H1 (cell line): ENCODE measurements at regions not wholly inside any gene's neighbourhood (a gene's known extent, or its start where the extent isn't known, plus 50 kb on each side); places are given as distances from the start of the nearest gene placed in this dataset.

Experiments
- CTCF ChIA-PET: fragments of 300-600 bp; sonication (Branson Sonifier 250); formaldehyde crosslinking; loops from one replicate; lab custom pipeline; 2021; ENCODE audit not compliant: partially characterized antibody; lab: Charles Lee
- POLR2A ChIA-PET: fragments of 300-600 bp; sonication (Branson Sonifier 250); formaldehyde crosslinking; loops from one replicate; lab custom pipeline; 2021; ENCODE audit warnings: inconsistent platforms; ENCODE audit not compliant: partially characterized antibody; lab: Charles Lee
- DNase-seq, 2 experiments: peaks; one replicate each; pipeline versions ENCODE4 v3.0.0 to v3.0.0-alpha.2; 2010 to 2022; ENCODE audit warnings: low spot score in 2 of 2, low read depth in 1 of 2, mixed read lengths in 1 of 2
- FAIRE-seq: peaks from 2 replicates; lab custom pipeline; 2011; peaks lifted over from hg19 to GRCh38; lab: Jason Lieb, UNC
- H2AFZ ChIP-seq: 2 replicates; pipeline ENCODE4 v1.8.1; 2012; ENCODE audit warnings: low read length, inconsistent platforms
- H2AK5ac ChIP-seq: 2 replicates; pipeline ENCODE4 v1.6.1; 2013; ENCODE audit warnings: low read depth, low read length
- H2BK120ac ChIP-seq: replicated peaks from 2 replicates; pipeline ENCODE3; 2013; ENCODE audit warnings: low read depth, low read length, inconsistent platforms
- H2BK12ac ChIP-seq: 2 replicates; pipeline ENCODE4 v1.6.1; 2013; ENCODE audit warnings: low read depth, low read length
- H2BK15ac ChIP-seq: 2 replicates; pipeline ENCODE4 v1.6.1; 2013; ENCODE audit warnings: low read length
- H2BK20ac ChIP-seq: 2 replicates; pipeline ENCODE4 v1.6.1; 2013; ENCODE audit warnings: low read length
- H2BK5ac ChIP-seq: 2 replicates; pipeline ENCODE4 v1.6.1; 2013; ENCODE audit warnings: low read depth, low read length
- H3K14ac ChIP-seq: 2 replicates; pipeline ENCODE4 v1.6.1; 2013; ENCODE audit warnings: inconsistent platforms; ENCODE audit not compliant: insufficient read length
- H3K18ac ChIP-seq: 2 replicates; pipeline ENCODE4 v1.6.1; 2013; ENCODE audit warnings: low read length; ENCODE audit errors: extremely low read depth
- H3K23ac ChIP-seq: 2 replicates; pipeline ENCODE4 v1.6.1; 2013; ENCODE audit warnings: inconsistent platforms; ENCODE audit not compliant: insufficient read length
- H3K23me2 ChIP-seq: 2 replicates; pipeline ENCODE4 v1.6.1; 2013; ENCODE audit warnings: low read depth, low read length
- H3K27ac ChIP-seq: 2 replicates; pipeline ENCODE4 v1.6.1; 2011; ENCODE audit warnings: low read depth, low read length, inconsistent platforms
- H3K27me3 ChIP-seq, 4 experiments: replicated peaks in 1 of 4; 1 replicate in 1 of 4; 2 replicates in 3 of 4; pipeline versions ENCODE4 v1.6.1 to v1.8.1; 2011 to 2013; ENCODE audit warnings: low read length in 3 of 4, mild to moderate bottlenecking in 3 of 4, inconsistent platforms in 2 of 4, mixed read lengths in 2 of 4, moderate library complexity in 1 of 4; ENCODE audit not compliant: control insufficient read depth in 3 of 4, insufficient read depth in 3 of 4; ENCODE audit errors: extremely low read depth in 1 of 4
- H3K36me3 ChIP-seq, 4 experiments: 2 replicates each; pipeline versions ENCODE4 v1.6.1 to v1.8.1; 2011 to 2013; ENCODE audit warnings: mild to moderate bottlenecking in 4 of 4, low read length in 3 of 4, moderate library complexity in 2 of 4, control low read depth in 1 of 4, inconsistent platforms in 1 of 4; ENCODE audit not compliant: insufficient read depth in 4 of 4, control insufficient read depth in 2 of 4
- H3K4ac ChIP-seq: replicated peaks from 2 replicates; pipeline ENCODE3; 2013; ENCODE audit warnings: low read length, low read depth, mixed read lengths, inconsistent platforms; ENCODE audit not compliant: insufficient read length
- H3K4me1 ChIP-seq, 4 experiments: replicated peaks in 1 of 4; 1 replicate in 1 of 4; 2 replicates in 3 of 4; pipeline versions ENCODE4 v1.6.1 to v1.8.1; 2011 to 2013; ENCODE audit warnings: low read length in 3 of 4, inconsistent platforms in 2 of 4, mixed read lengths in 1 of 4; ENCODE audit not compliant: insufficient read depth in 4 of 4, control insufficient read depth in 3 of 4
- H3K4me2 ChIP-seq, 2 experiments: 2 replicates each; pipeline versions ENCODE4 v1.6.1 to v1.8.1; 2011 to 2013; ENCODE audit warnings: low read depth in 2 of 2, low read length in 2 of 2, control low read depth in 1 of 2, inconsistent platforms in 1 of 2, mild to moderate bottlenecking in 1 of 2; ENCODE audit not compliant: insufficient read depth in 1 of 2
- H3K4me3 ChIP-seq, 4 experiments: fragments of 200-600, 300-600 bp in 1 of 4; sonication (generic), shearing (Covaris generic), sonication (Bioruptor Twin) in 1 of 4; 2 replicates each; pipeline versions ENCODE4 v1.5.1 to v1.8.1; 2011 to 2016; ENCODE audit warnings: low read length in 4 of 4, low read depth in 3 of 4, control low read depth in 2 of 4, inconsistent platforms in 2 of 4, mild to moderate bottlenecking in 2 of 4, mixed read lengths in 1 of 4, moderate library complexity in 1 of 4; ENCODE audit not compliant: insufficient read depth in 2 of 4; ENCODE audit errors: extremely low read depth in 1 of 4
- H3K56ac ChIP-seq: replicated peaks from 2 replicates; pipeline ENCODE3; 2013; ENCODE audit warnings: low read depth, mild to moderate bottlenecking, mixed read lengths, low read length, inconsistent platforms; ENCODE audit not compliant: insufficient read length
- H3K79me1 ChIP-seq: 2 replicates; pipeline ENCODE4 v1.6.1; 2013; ENCODE audit warnings: low read depth, low read length, control low read depth
- H3K79me2 ChIP-seq, 2 experiments: 2 replicates each; pipeline versions ENCODE4 v1.6.1 to v1.8.1; 2012 to 2013; ENCODE audit warnings: low read length in 2 of 2, mild to moderate bottlenecking in 2 of 2, inconsistent platforms in 1 of 2; ENCODE audit not compliant: insufficient read depth in 2 of 2, control insufficient read depth in 1 of 2
- H3K9ac ChIP-seq, 4 experiments: replicated peaks in 1 of 4; 1 replicate in 1 of 4; 2 replicates in 3 of 4; pipeline versions ENCODE4 v1.6.1 to v1.8.1; 2011 to 2013; ENCODE audit warnings: low read depth in 3 of 4, low read length in 3 of 4, control low read depth in 2 of 4, mild to moderate bottlenecking in 2 of 4, moderate library complexity in 2 of 4, inconsistent platforms in 1 of 4; ENCODE audit errors: extremely low read depth in 1 of 4
- H3K9me3 ChIP-seq, 2 experiments: 2 replicates each; pipeline versions ENCODE4 v1.6.1 to v1.8.1; 2012 to 2013; ENCODE audit warnings: mild to moderate bottlenecking in 2 of 2, moderate library complexity in 2 of 2, control low read depth in 1 of 2, inconsistent platforms in 1 of 2, low read depth in 1 of 2, low read length in 1 of 2, mixed read lengths in 1 of 2; ENCODE audit not compliant: insufficient read depth in 2 of 2
- H4K20me1 ChIP-seq, 2 experiments: replicated peaks in 1 of 2; 2 replicates each; pipeline versions ENCODE3 to v1.8.1; 2011 to 2013; ENCODE audit warnings: inconsistent platforms in 2 of 2, low read length in 2 of 2, mild to moderate bottlenecking in 1 of 2; ENCODE audit not compliant: insufficient read depth in 2 of 2, control insufficient read depth in 1 of 2
- H4K5ac ChIP-seq: 2 replicates; pipeline ENCODE4 v1.6.1; 2013; ENCODE audit warnings: low read length, low read depth, mixed read lengths, inconsistent platforms; ENCODE audit not compliant: insufficient read length
- H4K8ac ChIP-seq: 2 replicates; pipeline ENCODE4 v1.8.0; 2013; ENCODE audit warnings: mild to moderate bottlenecking, moderate library complexity, low read length, inconsistent platforms; ENCODE audit not compliant: insufficient read depth; ENCODE audit errors: extremely low read depth
- H4K91ac ChIP-seq: replicated peaks from 2 replicates; pipeline ENCODE3; 2013; ENCODE audit warnings: low read length, mixed read lengths, inconsistent platforms; ENCODE audit not compliant: insufficient read length
- WGBS, 2 experiments: shearing (Covaris generic) in 1 of 2; methylation state at CpG; one replicate each; pipeline versions ENCODE4 v1.1.6 to v1.1.7; 2013 to 2015; ENCODE audit warnings: low lambda C conversion rate in 2 of 2, mixed read lengths in 2 of 2, inconsistent platforms in 1 of 2, low coverage in 1 of 2, missing lambda C conversion rate in 1 of 2; ENCODE audit not compliant: insufficient replicate concordance in 2 of 2, insufficient coverage in 1 of 2, insufficient read length in 1 of 2; ENCODE audit errors: extremely low coverage in 1 of 2, missing lambda C conversion rate in 1 of 2; 5-methylcytosine and 5-hydroxymethylcytosine counted together

DNA sequence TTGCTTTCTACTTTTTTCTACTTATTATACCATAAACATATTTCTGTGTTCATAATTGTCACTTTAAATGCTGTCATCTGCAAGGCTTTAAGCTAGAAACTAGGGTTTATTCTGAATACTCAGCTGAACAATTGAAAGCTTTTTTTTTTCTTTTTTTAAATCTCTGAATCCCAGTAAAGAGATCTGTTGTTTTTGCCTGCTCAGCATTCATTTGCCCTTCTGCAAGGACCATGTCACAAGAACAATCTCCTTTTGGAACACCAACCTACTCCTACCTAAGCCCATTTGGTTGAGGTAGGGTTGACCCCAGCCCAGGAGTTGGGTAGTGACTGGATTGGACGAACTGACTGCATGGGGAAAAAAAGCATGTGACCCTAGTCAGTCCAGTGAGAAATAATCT lies 92.6 kb downstream of the MZT1 start:
- Histone ChIP-seq H3K4me3 (no peak overlapping the region), H3K4ac (no peak overlapping the region), H3K56ac (no peak overlapping the region), H3K27me3 (no peaks in the 10 kb centered on the region), H3K9ac (no peak overlapping the region), H2BK5ac (no peak overlapping the region), H3K23me2 (no peaks in the 10 kb centered on the region), H4K20me1 (no peaks in the 10 kb centered on the region), H4K5ac (no peak overlapping the region), H2AK5ac (no peak overlapping the region), H3K79me2 (no peaks in the 10 kb centered on the region), H2BK120ac (no peak overlapping the region), H2BK12ac (no peak overlapping the region), H2BK20ac (no peak overlapping the region), H3K36me3 (no peaks in the 10 kb centered on the region), H3K9me3 (no peaks in the 10 kb centered on the region), H2AFZ (0 out of 2 replicates have a peak overlapping the region, but pooled peaks have one; percentile 43), H3K23ac (no peak overlapping the region), H3K4me2 (no peak overlapping the region), H4K8ac (no peak overlapping the region), H2BK15ac (no peak overlapping the region), H3K18ac (no peak overlapping the region), H3K14ac (no peak overlapping the region), H3K4me1 (peaks cover 1 to 10% (median 5%) of the 10 kb centered on the region in 4 experiments; a peak in 4 of 7 replicates), H3K79me1 (no peaks in the 10 kb centered on the region), H3K27ac (no peak overlapping the region), H4K91ac (no peak overlapping the region)
- 93% methylated on average over 1 of the region's 1 CpG; no CpG with 5 or more reads in 1 of the 2 experiments for WGBS, 2 experiments
- ChIA-PET CTCF (interaction anchor here (0.5 to 2.2 kb wide), 6 partner anchors 9 to 1557 kb away, joined by 3 to 10 read pairs (median 5); no protein-coding TSS in a partner anchor), POLR2A (interaction anchor here (0.7 kb wide), 1 partner anchor 104 kb away, joined by 4 read pairs; no protein-coding TSS in a partner anchor)
- no peak for FAIRE-seq
- no peak for DNase-seq
